ENCODE measurements at regions not wholly inside any gene's neighbourhood (a gene's known extent, or its start where the extent isn't known, plus 50 kb on each side); places are given as distances from the start of the nearest gene placed in this dataset.
"Not testable (repeated sequence)": the region's sequence is repeated elsewhere in the genome, so short reads cannot be mapped to it uniquely, and the experiment has no call there.

DNA sequence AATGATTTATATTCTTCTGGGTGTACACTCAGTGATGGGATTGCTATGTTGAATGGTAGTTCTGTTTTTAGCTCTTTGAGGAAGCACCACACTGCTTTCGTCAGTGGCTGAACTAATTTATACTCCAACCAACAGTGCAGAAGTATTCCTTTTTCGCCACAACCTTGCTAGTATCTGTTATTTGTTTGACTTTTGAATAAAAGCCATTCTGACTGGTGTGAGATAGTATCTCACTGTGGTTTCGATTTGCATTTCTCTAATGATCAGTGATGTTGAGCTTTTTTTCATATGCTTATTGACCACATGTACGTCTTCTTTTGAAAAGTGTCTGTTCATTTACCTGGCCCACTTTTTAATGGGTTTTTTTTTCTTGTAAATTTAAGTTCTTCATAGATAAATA lies 583.8 kb upstream of the ARID1B start:
- no peak for DNase-seq (ENCODE audit: low read depth, low spot score)
- ChIA-PET CTCF (no interaction called here), POLR2A (no interaction called here)
- H3K4me3 ChIP-seq (ENCODE audit: low read depth, low read length): no peak overlapping the region
- TF ChIP-seq, protein P1, sequence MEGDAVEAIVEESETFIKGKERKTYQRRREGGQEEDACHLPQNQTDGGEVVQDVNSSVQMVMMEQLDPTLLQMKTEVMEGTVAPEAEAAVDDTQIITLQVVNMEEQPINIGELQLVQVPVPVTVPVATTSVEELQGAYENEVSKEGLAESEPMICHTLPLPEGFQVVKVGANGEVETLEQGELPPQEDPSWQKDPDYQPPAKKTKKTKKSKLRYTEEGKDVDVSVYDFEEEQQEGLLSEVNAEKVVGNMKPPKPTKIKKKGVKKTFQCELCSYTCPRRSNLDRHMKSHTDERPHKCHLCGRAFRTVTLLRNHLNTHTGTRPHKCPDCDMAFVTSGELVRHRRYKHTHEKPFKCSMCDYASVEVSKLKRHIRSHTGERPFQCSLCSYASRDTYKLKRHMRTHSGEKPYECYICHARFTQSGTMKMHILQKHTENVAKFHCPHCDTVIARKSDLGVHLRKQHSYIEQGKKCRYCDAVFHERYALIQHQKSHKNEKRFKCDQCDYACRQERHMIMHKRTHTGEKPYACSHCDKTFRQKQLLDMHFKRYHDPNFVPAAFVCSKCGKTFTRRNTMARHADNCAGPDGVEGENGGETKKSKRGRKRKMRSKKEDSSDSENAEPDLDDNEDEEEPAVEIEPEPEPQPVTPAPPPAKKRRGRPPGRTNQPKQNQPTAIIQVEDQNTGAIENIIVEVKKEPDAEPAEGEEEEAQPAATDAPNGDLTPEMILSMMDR (IDR thresholded peaks at IDR 0.05; ENCODE audit: insufficient read depth, low read length, missing control alignments): no peak

DNA sequence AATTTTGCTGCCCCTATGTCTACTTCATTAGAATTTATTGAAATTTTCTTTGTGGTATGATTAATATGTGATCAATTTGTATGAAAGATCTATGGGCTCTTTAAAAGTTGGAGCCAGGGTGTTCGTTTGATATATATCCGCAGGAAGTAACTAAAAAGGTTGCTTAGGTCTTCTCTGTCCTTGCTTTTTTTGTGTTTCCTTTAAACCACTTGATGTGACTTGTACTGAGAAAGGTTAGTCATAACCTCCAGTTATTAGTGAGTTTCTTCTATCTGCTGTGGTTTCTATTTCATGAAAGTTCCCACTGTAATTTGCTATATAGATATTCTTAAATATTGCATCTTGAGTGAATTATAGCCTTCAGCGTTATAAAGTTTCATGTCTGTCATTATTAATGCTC lies 585.3 kb upstream of the ARID1B start:
- H3K4me3 ChIP-seq (ENCODE audit: low read depth, low read length): no peak overlapping the region
- POLR2A ChIA-PET: no interaction called here
- CTCF ChIA-PET: no interaction called here
- TF ChIP-seq, protein P1 (IDR thresholded peaks at IDR 0.05; ENCODE audit: insufficient read depth, low read length, missing control alignments): no peak
- no peak for DNase-seq (ENCODE audit: low read depth, low spot score)

DNA sequence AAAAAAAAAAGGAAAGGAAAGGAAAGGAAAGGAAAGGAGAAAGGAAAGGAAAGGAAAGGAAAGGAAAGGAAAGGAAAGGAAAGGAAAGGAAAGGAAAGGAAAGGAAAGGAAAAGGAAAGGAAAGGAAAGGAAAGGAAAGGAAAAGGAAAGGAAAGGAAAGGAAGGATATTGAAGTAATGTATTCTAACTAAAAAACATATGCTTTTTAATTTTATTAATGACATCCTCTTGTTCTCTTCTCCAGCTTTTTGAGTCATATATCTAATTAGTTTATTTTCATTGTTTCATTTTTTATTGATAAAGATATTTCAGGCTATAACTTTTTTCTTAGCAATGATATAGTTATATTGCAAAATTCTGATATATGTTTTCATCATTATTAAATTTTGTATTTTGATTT lies 585.8 kb upstream of the ARID1B start:
- H3K4me3 ChIP-seq (ENCODE audit: low read depth, low read length); POLR2A ChIA-PET; CTCF ChIA-PET; DNase-seq (ENCODE audit: low read depth, low spot score): not testable (repeated sequence)

DNA sequence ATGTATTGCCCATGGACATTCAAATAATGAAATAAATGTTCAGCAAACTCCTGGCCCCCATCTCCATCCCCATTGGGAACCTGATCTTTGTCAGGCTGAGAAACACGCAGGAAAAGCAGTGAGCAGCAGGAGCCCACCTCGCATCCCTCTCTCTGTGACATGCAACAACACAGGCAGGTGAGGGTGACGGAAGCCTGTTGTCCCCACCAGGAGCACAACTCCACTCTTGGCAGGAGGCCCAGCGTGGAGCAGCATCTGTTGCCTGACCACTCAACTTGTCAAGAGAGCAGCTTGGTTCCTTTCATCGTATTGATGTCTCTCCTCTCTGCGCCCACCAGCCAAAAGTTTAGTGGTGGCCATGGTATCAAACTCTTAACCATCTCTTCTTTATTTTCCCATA lies 586.9 kb upstream of the ARID1B start:
- TF ChIP-seq, protein P1 (IDR thresholded peaks at IDR 0.05; ENCODE audit: insufficient read depth, low read length, missing control alignments): no peak
- ChIA-PET POLR2A (no interaction called here), CTCF (no interaction called here)
- no peak for DNase-seq (ENCODE audit: low read depth, low spot score)
- no peak overlapping the region for H3K4me3 ChIP-seq (ENCODE audit: low read depth, low read length)

DNA sequence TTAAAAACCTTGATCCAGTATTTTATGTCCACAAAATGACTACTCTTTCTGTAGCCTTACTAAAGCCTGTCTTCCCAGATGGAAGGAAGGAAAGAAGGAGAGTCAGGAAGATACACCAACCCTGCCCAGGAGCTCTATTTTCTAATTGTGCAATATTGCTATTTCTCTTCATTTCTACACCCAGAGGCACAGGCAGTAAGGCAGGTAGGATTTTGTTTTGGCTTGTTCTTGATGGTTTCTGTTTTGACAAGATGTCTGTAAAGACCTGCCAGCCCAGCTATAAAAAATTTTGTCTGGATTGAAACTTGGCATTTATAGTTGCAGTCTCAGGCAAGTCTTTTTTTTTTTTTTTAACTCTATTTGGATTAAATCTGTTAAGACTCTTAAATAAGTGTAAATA lies 587.5 kb upstream of the ARID1B start:
- ChIA-PET CTCF (interaction anchor here (0.6 kb wide), 1 partner anchor 491 kb away, joined by 3 read pairs; no protein-coding TSS in a partner anchor), POLR2A (no interaction called here)
- no peak overlapping the region for H3K4me3 ChIP-seq (ENCODE audit: low read depth, low read length)
- no peak for DNase-seq (ENCODE audit: low read depth, low spot score)
- TF ChIP-seq, protein P1 (IDR thresholded peaks at IDR 0.05; ENCODE audit: insufficient read depth, low read length, missing control alignments): no peak

DNA sequence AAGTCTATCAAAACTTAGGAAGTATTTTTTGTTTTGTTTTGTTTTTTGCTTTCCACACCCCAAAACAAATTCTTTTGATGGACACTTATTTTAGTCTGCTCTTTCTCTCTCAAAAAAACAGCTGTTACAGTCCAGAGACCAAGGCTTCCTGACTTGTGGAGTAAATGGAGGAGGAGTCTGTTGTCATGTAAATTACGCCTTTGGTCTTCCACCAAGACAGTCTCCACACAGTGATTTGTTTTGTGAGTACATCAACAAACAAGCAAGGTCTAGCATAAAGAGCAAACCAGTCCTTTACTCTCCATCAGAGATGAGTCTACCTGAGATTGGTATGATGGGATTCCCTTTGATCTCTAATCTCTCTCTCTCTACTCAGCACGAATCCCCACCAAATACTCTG lies 588.0 kb upstream of the ARID1B start:
- TF ChIP-seq, protein P1 (IDR thresholded peaks at IDR 0.05; ENCODE audit: insufficient read depth, low read length, missing control alignments): no peak
- H3K4me3 ChIP-seq (ENCODE audit: low read depth, low read length): no peak overlapping the region
- DNase-seq (ENCODE audit: low read depth, low spot score): no peak
- POLR2A ChIA-PET: no interaction called here
- CTCF ChIA-PET: interaction anchor here (0.6 kb wide), 1 partner anchor 492 kb away, joined by 3 read pairs; no protein-coding TSS in a partner anchor

DNA sequence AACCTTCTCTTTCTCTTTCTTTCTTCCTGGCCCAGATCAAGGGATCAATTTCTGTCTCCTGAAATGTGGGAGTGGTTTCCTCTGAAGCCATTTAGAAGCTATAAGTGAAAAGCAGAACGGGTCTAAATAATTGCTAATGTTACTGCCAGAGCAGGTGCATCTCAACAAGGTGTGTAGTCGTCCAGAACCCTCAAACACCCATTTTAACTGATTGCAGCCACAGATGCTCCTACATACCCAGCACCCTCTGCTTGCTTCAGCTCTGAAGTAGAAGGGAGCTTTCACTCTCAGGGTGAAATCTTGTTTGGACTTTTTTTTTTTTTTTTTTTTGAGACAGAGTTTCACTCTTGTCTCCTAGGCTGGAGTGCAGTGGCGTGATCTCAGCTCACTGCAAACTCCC lies 592.1 kb upstream of the ARID1B start:
- TF ChIP-seq, protein P1 (IDR thresholded peaks at IDR 0.05; ENCODE audit: insufficient read depth, low read length, missing control alignments): no peak
- CTCF ChIA-PET: no interaction called here

More for the DNA sequence above, 592.1 kb upstream of the ARID1B start:
- no peak for DNase-seq (ENCODE audit: low read depth, low spot score)
- H3K4me3 ChIP-seq (ENCODE audit: low read depth, low read length): no peak overlapping the region
- POLR2A ChIA-PET: no interaction called here
